HepG2 (cell line): ENCODE measurements at regions not wholly inside any gene's neighbourhood (a gene's known extent, or its start where the extent isn't known, plus 50 kb on each side); places are given as distances from the start of the nearest gene placed in this dataset.

Source experiments
- ATAC-seq: fragments of 200-7000 bp; cut with Tn5 transposase; 3 replicates; pipeline ENCODE4 v1.9.1; 2020; ENCODE audit warnings: mild to moderate bottlenecking, moderate library complexity
- BruUV-seq: library from RNA; stranded (reverse); fragments of 400-500 nt; replicated peaks from 2 replicates; lab custom pipeline; 2021; lab: Mats Ljungman, UMichigan
- CTCF ChIA-PET: fragments of 300-600 bp; formaldehyde crosslinking; extraction: SDS; loops from one replicate; lab custom pipeline; 2021; ENCODE audit warnings: low total read pairs, inconsistent platforms, low intra/inter-chr PET ratio; lab: Yijun Ruan, JAX
- POLR2A ChIA-PET: fragments of 350-600 bp; sonication (Branson Sonifier 250); formaldehyde crosslinking; loops from one replicate; lab custom pipeline; 2020; ENCODE audit warnings: antibody characterized with exemption, inconsistent platforms; lab: Yijun Ruan, JAX
- DNase-seq: peaks from one replicate; pipeline ENCODE4 v3.0.0-alpha.2; 2015; ENCODE audit warnings: low spot score
- FAIRE-seq: peaks from 3 replicates; lab custom pipeline; 2011; peaks lifted over from hg19 to GRCh38; lab: Jason Lieb, UNC
- H2AFZ ChIP-seq: one replicate; pipeline ENCODE4 v1.6.1; 2011; ENCODE audit warnings: low read length, inconsistent platforms
- H3K27ac ChIP-seq: fragments of 300-600 bp; 3 replicates; pipeline ENCODE4 v1.8.0; 2011; ENCODE audit warnings: mixed run types, mild to moderate bottlenecking, mixed read lengths, low read length, inconsistent platforms; ENCODE audit not compliant: insufficient read depth; ENCODE audit errors: extremely low read length
- H3K27me3 ChIP-seq, 2 experiments: fragments of 200-600 bp in 1 of 2; 2 replicates in 1 of 2; 3 replicates in 1 of 2; pipeline versions ENCODE4 v1.6.0 to v1.8.0; 2011; ENCODE audit warnings: low read length in 2 of 2, mild to moderate bottlenecking in 2 of 2, moderate library complexity in 2 of 2, inconsistent platforms in 1 of 2; ENCODE audit not compliant: insufficient read depth in 2 of 2, control insufficient read depth in 1 of 2
- H3K36me3 ChIP-seq, 2 experiments: fragments of 200-600 bp in 1 of 2; replicated peaks in 1 of 2; 2 replicates in 1 of 2; 3 replicates in 1 of 2; pipeline versions ENCODE4 v1.5.1 to v1.8.0; 2011; ENCODE audit warnings: low read length in 2 of 2, inconsistent platforms in 1 of 2; ENCODE audit not compliant: insufficient read depth in 2 of 2, control insufficient read depth in 1 of 2
- H3K4me1 ChIP-seq: 2 replicates; pipeline ENCODE4 v1.5.1; 2012; ENCODE audit warnings: low read length, inconsistent platforms; ENCODE audit not compliant: insufficient read depth
- H3K4me2 ChIP-seq: 2 replicates; pipeline ENCODE4 v1.6.0; 2011; ENCODE audit warnings: low read depth, low read length, inconsistent platforms
- H3K4me3 ChIP-seq, 3 experiments: fragments of 200-600 bp in 1 of 3; sonication (generic), shearing (Covaris generic) in 1 of 3; replicated peaks in 1 of 3; 2 replicates each; pipeline ENCODE4 v1.5.1; 2011 to 2016; ENCODE audit warnings: low read length in 3 of 3, inconsistent platforms in 2 of 3, low read depth in 2 of 3, mild to moderate bottlenecking in 2 of 3, control low read depth in 1 of 3, mixed read lengths in 1 of 3; ENCODE audit not compliant: insufficient read depth in 1 of 3
- H3K79me2 ChIP-seq: one replicate; pipeline ENCODE4 v1.6.1; 2011; ENCODE audit warnings: low read length, inconsistent platforms; ENCODE audit not compliant: insufficient read depth
- H3K9ac ChIP-seq: 2 replicates; pipeline ENCODE4 v1.6.0; 2011; ENCODE audit warnings: mild to moderate bottlenecking, low read depth, low read length, inconsistent platforms; ENCODE audit not compliant: insufficient read depth
- H3K9me3 ChIP-seq: 2 replicates; pipeline ENCODE4 v1.5.1; 2012; ENCODE audit warnings: mild to moderate bottlenecking, low read length
- H4K20me1 ChIP-seq: 2 replicates; pipeline ENCODE4 v1.6.0; 2011; ENCODE audit warnings: inconsistent platforms, mild to moderate bottlenecking, low read length, moderate library complexity; ENCODE audit not compliant: insufficient read depth
- ELF1 ChIP-seq: sonication (generic); formaldehyde crosslinking; IDR thresholded peaks from 2 replicates; pipeline ENCODE4 v1.4.0; 2020; ENCODE audit warnings: missing genetic modification reagents
- ELF3 ChIP-seq: IDR thresholded peaks from 2 replicates; pipeline ENCODE4 v1.6.1; 2016; ENCODE audit warnings: missing genetic modification reagents, missing compliant biosample characterization
- FOSL2 ChIP-seq: sonication (generic); formaldehyde crosslinking; IDR thresholded peaks from 2 replicates; pipeline ENCODE4 v1.4.0; 2020; ENCODE audit warnings: missing genetic modification reagents
- GABPA ChIP-seq, 2 experiments: IDR thresholded peaks; 2 replicates each; pipeline ENCODE4 v1.6.1; 2011 to 2016; ENCODE audit warnings: low read depth in 2 of 2, low read length in 1 of 2, missing biosample characterization in 1 of 2, missing genetic modification characterization in 1 of 2
- GABPB1 ChIP-seq: IDR thresholded peaks from 2 replicates; pipeline ENCODE4 v1.6.1; 2016; ENCODE audit warnings: mild to moderate bottlenecking, missing genetic modification reagents, moderate library complexity, missing compliant biosample characterization
- GPN1 ChIP-seq: sonication (generic); formaldehyde crosslinking; IDR thresholded peaks from 2 replicates; pipeline ENCODE4 v1.5.1; 2020; ENCODE audit warnings: missing genetic modification reagents, borderline replicate concordance
- HMG20A ChIP-seq: IDR thresholded peaks from 2 replicates; pipeline ENCODE4 v1.6.1; 2016; ENCODE audit warnings: borderline replicate concordance
- MXI1 ChIP-seq: IDR thresholded peaks from 3 replicates; pipeline ENCODE4 v1.6.1; 2012; ENCODE audit warnings: low read depth, low read length, inconsistent platforms, borderline replicate concordance
- NFE2 ChIP-seq: sonication (generic); formaldehyde crosslinking; IDR thresholded peaks from 2 replicates; pipeline ENCODE4 v1.4.0; 2020; ENCODE audit warnings: missing genetic modification reagents
- SAP130 ChIP-seq: IDR thresholded peaks from 2 replicates; pipeline ENCODE4 v1.6.1; 2016; ENCODE audit warnings: low read depth
- TCF12 ChIP-seq, 2 experiments: fragments of 450-650 bp in 1 of 2; sonication (generic) in 1 of 2; formaldehyde crosslinking in 1 of 2; IDR thresholded peaks; 2 replicates each; pipeline versions ENCODE4 v1.6.1 to v1.8.0; 2017 to 2022; ENCODE audit warnings: antibody characterized with exemption in 1 of 2, mild to moderate bottlenecking in 1 of 2, missing genetic modification reagents in 1 of 2, moderate library complexity in 1 of 2
- TEAD3 ChIP-seq: optimal IDR thresholded peaks from 2 replicates; pipeline ENCODE3; 2016; ENCODE audit warnings: borderline replicate concordance
- ZSCAN25 ChIP-seq: sonication (generic); formaldehyde crosslinking; IDR thresholded peaks from 2 replicates; pipeline ENCODE4 v1.8.0; 2022; ENCODE audit warnings: mild to moderate bottlenecking, missing genetic modification reagents
- whole genome bisulfite sequencing: methylation state at CpG from one replicate; pipeline ENCODE4 v1.1.6; 2017; ENCODE audit warnings: low lambda C conversion rate; 5-methylcytosine and 5-hydroxymethylcytosine counted together
- in situ Hi-C: cut with HindIII; loops from 2 replicates; pipeline ENCODE4 v1.10.0; 2017; ENCODE audit warnings: low pct_unique_long_range_greater_than_20kb; ENCODE audit not compliant: extremely low pct_ligation_motif_present
- intact Hi-C: fragments of 100-400 bp; cut with micrococcal nuclease; formaldehyde crosslinking; loops from one replicate; pipeline ENCODE4 v1.10.0; 2022; ENCODE audit not compliant: unreplicated experiment
- TF ChIP-seq, protein P1 (sequence below): sonication (generic); formaldehyde crosslinking; IDR thresholded peaks from 2 replicates; pipeline ENCODE4 v1.5.0; 2020; ENCODE audit warnings: missing genetic modification reagents, mild to moderate bottlenecking, borderline replicate concordance
- TF ChIP-seq, protein P2 (sequence below): sonication (generic); formaldehyde crosslinking; IDR thresholded peaks from 2 replicates; pipeline ENCODE4 v1.4.0; 2020; ENCODE audit warnings: missing genetic modification reagents
- TF ChIP-seq, protein P3 (sequence below): IDR thresholded peaks from 2 replicates; pipeline ENCODE4 v1.4.0; 2020; ENCODE audit warnings: mild to moderate bottlenecking, missing genetic modification reagents

DNA sequence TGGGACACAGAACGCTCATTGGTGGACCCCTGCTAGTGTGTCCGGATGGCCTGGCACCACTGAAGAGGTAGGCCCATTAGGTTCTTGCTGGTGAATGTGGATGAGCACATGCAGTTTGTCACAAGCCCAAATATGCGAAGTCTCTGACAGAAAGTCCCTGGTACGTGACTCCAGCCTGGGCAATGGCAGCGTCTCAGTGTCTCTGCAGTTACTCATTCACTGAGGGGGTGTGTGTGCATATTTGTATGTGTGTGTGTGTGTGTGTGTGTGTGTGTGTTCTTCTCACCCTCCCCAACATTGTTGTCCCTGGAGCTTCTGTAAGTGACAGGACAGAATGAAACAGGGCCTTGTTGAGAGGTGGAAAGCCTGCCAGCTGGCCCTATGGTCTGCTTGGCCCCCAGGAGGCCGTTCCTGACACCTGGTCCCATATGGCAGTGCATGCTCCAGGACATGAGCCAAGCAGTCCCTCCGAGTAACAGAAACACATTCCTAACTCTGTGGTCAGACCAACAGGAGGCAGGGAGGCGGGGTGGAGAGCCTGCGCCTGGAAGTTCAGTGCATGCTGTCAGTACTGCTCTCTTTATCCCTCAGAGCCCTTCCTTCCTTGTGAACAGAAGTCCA lies 169.9 kb downstream of the SLC28A3 start:
- ChIA-PET POLR2A (no interaction called here), CTCF (no interaction called here)
- ATAC-seq (peak; percentile 93), FAIRE-seq (no peak), DNase-seq (peak; percentile 45)
- Histone ChIP-seq H3K4me2 (peak overlapping the region; percentile 53; the same call in 1 of the 2 replicates), H3K4me1 (peaks cover 17% of the 10 kb centered on the region; the same call in 1 of the 2 replicates), H3K4me3 (no peak overlapping the region; a peak in 1 of 6 replicates), H4K20me1 (no peaks in the 10 kb centered on the region), H3K36me3 (no peaks in the 10 kb centered on the region), H3K9ac (no peak overlapping the region), H3K27ac (no peak overlapping the region), H3K79me2 (no peaks in the 10 kb centered on the region), H3K27me3 (peaks cover 0 to 8% of the 10 kb centered on the region in 2 experiments; a peak in 2 of 5 replicates), H3K9me3 (no peaks in the 10 kb centered on the region), H2AFZ (no peak overlapping the region)
- no TSS peak for BruUV-seq
- intact Hi-C loops (loop anchor here (10.0 kb wide), 1 partner anchor 94 kb away; no protein-coding TSS in a partner anchor), in situ Hi-C loops (loop anchor here (5.0 kb wide), 1 partner anchor 233 kb away; no protein-coding TSS in a partner anchor)
- 39% methylated on average over 4 of the region's 9 CpGs for whole genome bisulfite sequencing
- TF ChIP-seq SAP130 (CRISPR knock-in tag) (peak; percentile 32; the same call in 1 of the 2 replicates), HMG20A (CRISPR knock-in tag) (no peak), ZSCAN25 (CRISPR knock-in tag) (peak; percentile 76; the same call in 1 of the 2 replicates), TEAD3 (CRISPR knock-in tag) (peak; percentile 27), GABPA (IDR thresholded peaks at IDR 0.05; ENCODE audit: low read depth, low read length) (no peak), GABPA (CRISPR knock-in tag; IDR thresholded peaks at IDR 0.05; ENCODE audit: low read depth) (peak; percentile 75), GABPB1 (CRISPR knock-in tag) (peak; percentile 65), FOSL2 (CRISPR knock-in tag) (0 out of 2 replicates have a peak, but pooled peaks have one; percentile 22), ELF1 (CRISPR knock-in tag) (0 out of 2 replicates have a peak, but pooled peaks have one; percentile 17), ELF3 (0 out of 2 replicates have a peak, but pooled peaks have one; percentile 23), TCF12 (IDR thresholded peaks at IDR 0.05) (no peak), TCF12 (CRISPR knock-in tag; IDR thresholded peaks at IDR 0.05) (no peak), MXI1 (0 out of 3 replicates have a peak, but pooled peaks have one; percentile 4), GPN1 (CRISPR knock-in tag) (no peak), NFE2 (CRISPR knock-in tag) (no peak)
- TF ChIP-seq, protein P1, sequence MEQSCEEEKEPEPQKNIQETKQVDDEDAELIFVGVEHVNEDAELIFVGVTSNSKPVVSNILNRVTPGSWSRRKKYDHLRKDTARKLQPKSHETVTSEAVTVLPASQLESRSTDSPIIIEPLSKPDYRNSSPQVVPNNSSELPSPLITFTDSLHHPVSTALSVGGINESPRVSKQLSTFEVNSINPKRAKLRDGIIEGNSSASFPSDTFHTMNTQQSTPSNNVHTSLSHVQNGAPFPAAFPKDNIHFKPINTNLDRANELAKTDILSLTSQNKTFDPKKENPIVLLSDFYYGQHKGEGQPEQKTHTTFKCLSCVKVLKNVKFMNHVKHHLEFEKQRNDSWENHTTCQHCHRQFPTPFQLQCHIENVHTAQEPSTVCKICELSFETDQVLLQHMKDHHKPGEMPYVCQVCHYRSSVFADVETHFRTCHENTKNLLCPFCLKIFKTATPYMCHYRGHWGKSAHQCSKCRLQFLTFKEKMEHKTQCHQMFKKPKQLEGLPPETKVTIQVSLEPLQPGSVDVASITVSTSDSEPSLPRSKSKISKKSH (CRISPR knock-in tag): no peak
- TF ChIP-seq, protein P2, sequence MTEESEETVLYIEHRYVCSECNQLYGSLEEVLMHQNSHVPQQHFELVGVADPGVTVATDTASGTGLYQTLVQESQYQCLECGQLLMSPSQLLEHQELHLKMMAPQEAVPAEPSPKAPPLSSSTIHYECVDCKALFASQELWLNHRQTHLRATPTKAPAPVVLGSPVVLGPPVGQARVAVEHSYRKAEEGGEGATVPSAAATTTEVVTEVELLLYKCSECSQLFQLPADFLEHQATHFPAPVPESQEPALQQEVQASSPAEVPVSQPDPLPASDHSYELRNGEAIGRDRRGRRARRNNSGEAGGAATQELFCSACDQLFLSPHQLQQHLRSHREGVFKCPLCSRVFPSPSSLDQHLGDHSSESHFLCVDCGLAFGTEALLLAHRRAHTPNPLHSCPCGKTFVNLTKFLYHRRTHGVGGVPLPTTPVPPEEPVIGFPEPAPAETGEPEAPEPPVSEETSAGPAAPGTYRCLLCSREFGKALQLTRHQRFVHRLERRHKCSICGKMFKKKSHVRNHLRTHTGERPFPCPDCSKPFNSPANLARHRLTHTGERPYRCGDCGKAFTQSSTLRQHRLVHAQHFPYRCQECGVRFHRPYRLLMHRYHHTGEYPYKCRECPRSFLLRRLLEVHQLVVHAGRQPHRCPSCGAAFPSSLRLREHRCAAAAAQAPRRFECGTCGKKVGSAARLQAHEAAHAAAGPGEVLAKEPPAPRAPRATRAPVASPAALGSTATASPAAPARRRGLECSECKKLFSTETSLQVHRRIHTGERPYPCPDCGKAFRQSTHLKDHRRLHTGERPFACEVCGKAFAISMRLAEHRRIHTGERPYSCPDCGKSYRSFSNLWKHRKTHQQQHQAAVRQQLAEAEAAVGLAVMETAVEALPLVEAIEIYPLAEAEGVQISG: 0 out of 2 replicates have a peak, but pooled peaks have one; percentile 18
- TF ChIP-seq, protein P3, sequence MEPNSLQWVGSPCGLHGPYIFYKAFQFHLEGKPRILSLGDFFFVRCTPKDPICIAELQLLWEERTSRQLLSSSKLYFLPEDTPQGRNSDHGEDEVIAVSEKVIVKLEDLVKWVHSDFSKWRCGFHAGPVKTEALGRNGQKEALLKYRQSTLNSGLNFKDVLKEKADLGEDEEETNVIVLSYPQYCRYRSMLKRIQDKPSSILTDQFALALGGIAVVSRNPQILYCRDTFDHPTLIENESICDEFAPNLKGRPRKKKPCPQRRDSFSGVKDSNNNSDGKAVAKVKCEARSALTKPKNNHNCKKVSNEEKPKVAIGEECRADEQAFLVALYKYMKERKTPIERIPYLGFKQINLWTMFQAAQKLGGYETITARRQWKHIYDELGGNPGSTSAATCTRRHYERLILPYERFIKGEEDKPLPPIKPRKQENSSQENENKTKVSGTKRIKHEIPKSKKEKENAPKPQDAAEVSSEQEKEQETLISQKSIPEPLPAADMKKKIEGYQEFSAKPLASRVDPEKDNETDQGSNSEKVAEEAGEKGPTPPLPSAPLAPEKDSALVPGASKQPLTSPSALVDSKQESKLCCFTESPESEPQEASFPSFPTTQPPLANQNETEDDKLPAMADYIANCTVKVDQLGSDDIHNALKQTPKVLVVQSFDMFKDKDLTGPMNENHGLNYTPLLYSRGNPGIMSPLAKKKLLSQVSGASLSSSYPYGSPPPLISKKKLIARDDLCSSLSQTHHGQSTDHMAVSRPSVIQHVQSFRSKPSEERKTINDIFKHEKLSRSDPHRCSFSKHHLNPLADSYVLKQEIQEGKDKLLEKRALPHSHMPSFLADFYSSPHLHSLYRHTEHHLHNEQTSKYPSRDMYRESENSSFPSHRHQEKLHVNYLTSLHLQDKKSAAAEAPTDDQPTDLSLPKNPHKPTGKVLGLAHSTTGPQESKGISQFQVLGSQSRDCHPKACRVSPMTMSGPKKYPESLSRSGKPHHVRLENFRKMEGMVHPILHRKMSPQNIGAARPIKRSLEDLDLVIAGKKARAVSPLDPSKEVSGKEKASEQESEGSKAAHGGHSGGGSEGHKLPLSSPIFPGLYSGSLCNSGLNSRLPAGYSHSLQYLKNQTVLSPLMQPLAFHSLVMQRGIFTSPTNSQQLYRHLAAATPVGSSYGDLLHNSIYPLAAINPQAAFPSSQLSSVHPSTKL (CRISPR knock-in tag): 0 out of 2 replicates have a peak, but pooled peaks have one; percentile 11
